Type B pancreatic cell (in vitro differentiated cells): ENCODE measurements at regions not wholly inside any gene's neighbourhood (a gene's known extent, or its start where the extent isn't known, plus 50 kb on each side); places are given as distances from the start of the nearest gene placed in this dataset.
A peak's percentile ranks its signal among the peaks of the same experiment; 100 is the strongest.

Experiments
- DNase-seq: peaks from one replicate; pipeline ENCODE4 v3.0.0; 2021; ENCODE audit warnings: mixed read lengths; ENCODE audit not compliant: unreplicated experiment; ENCODE audit errors: extremely low spot score
- H3K27ac Mint-ChIP-seq: 2 replicates; pipeline ENCODE4 v1.8.0; 2021; ENCODE audit warnings: mild to moderate bottlenecking, mixed read lengths
- H3K27me3 Mint-ChIP-seq: 2 replicates; pipeline ENCODE4 v1.8.0; 2021; ENCODE audit warnings: mixed read lengths
- H3K36me3 Mint-ChIP-seq: 2 replicates; pipeline ENCODE4 v1.8.0; 2021; ENCODE audit warnings: mixed read lengths
- H3K4me1 Mint-ChIP-seq: one replicate; pipeline ENCODE4 v1.8.0; 2021; ENCODE audit warnings: mixed read lengths; ENCODE audit not compliant: unreplicated experiment
- H3K4me3 Mint-ChIP-seq: 2 replicates; pipeline ENCODE4 v1.8.0; 2021; ENCODE audit warnings: mild to moderate bottlenecking, mixed read lengths
- H3K9me3 Mint-ChIP-seq: 2 replicates; pipeline ENCODE4 v1.8.0; 2021; ENCODE audit warnings: mixed read lengths
- CTCF ChIP-seq: fragments of 200-600 bp; sonication (generic); conservative IDR thresholded peaks from 2 replicates; pipeline ENCODE4 v1.5.0; 2021; ENCODE audit warnings: antibody characterized with exemption, mild to moderate bottlenecking

GRCh38 chr16:59391617-59392364 is 657.7 kb upstream of the GOT2 start:
- no peaks in the 10 kb centered on the region for H3K36me3 Mint-ChIP-seq
- no peaks in the 10 kb centered on the region for H3K9me3 Mint-ChIP-seq
- H3K27ac Mint-ChIP-seq: no peak overlapping the region
- TF ChIP-seq CTCF: no peak
- peaks cover 9% of the 10 kb centered on the region for H3K27me3 Mint-ChIP-seq
- H3K4me1 Mint-ChIP-seq: no peaks in the 10 kb centered on the region
- DNase-seq: no peak
- no peak overlapping the region for H3K4me3 Mint-ChIP-seq

- no peaks in the 10 kb centered on the region for H3K36me3 Mint-ChIP-seq
- H3K9me3 Mint-ChIP-seq: no peaks in the 10 kb centered on the region
- no peak overlapping the region for H3K4me3 Mint-ChIP-seq
- no peak for DNase-seq
- peaks cover 9% of the 10 kb centered on the region for H3K27me3 Mint-ChIP-seq
- H3K27ac Mint-ChIP-seq: peak overlapping the region; percentile 21
- H3K4me1 Mint-ChIP-seq: peaks cover 7% of the 10 kb centered on the region
- no peak for TF ChIP-seq CTCF
Measured at GRCh38 chr16:59385959-59386358, 651.8 kb upstream of the GOT2 start.

- Mint-ChIP-seq H3K4me1 (peaks cover 7% of the 10 kb centered on the region), H3K27ac (peak overlapping the region; percentile 21), H3K36me3 (no peaks in the 10 kb centered on the region), H3K9me3 (no peaks in the 10 kb centered on the region), H3K27me3 (peaks cover 9% of the 10 kb centered on the region), H3K4me3 (no peak overlapping the region)
- no peak for TF ChIP-seq CTCF
- no peak for DNase-seq
Measured at GRCh38 chr16:59385491-59385890, 651.4 kb upstream of the GOT2 start.

- no peak for DNase-seq
- Mint-ChIP-seq H3K9me3 (no peaks in the 10 kb centered on the region), H3K4me3 (no peak overlapping the region), H3K27ac (no peak overlapping the region), H3K36me3 (no peaks in the 10 kb centered on the region), H3K27me3 (peaks cover 11% of the 10 kb centered on the region), H3K4me1 (peaks cover under 1% of the 10 kb centered on the region)
- no peak for TF ChIP-seq CTCF
Measured at GRCh38 chr16:59373632-59374031, 639.5 kb upstream of the GOT2 start.

- no peaks in the 10 kb centered on the region for H3K9me3 Mint-ChIP-seq
- no peak for TF ChIP-seq CTCF
- H3K27ac Mint-ChIP-seq: no peak overlapping the region
- no peaks in the 10 kb centered on the region for H3K4me1 Mint-ChIP-seq
- H3K4me3 Mint-ChIP-seq: no peak overlapping the region
- H3K27me3 Mint-ChIP-seq: peaks cover 9% of the 10 kb centered on the region
- H3K36me3 Mint-ChIP-seq: no peaks in the 10 kb centered on the region
- DNase-seq: no peak
Measured at GRCh38 chr16:59370717-59371116, 636.6 kb upstream of the GOT2 start.
